ENCODE measurements at regions not wholly inside any gene's neighbourhood (a gene's known extent, or its start where the extent isn't known, plus 50 kb on each side); places are given as distances from the start of the nearest gene placed in this dataset.

- TF ChIP-seq CTCF (IDR thresholded peaks at IDR 0.05; ENCODE audit: borderline replicate concordance, insufficient read depth, low read depth, low read length), result no peak
- no peak overlapping the region for H3K4me3 ChIP-seq (ENCODE audit: low read depth, low read length)
Measured at GRCh38 chr15:96028620-96029019, 301.9 kb upstream of the NR2F2 start.

- TF ChIP-seq CTCF (IDR thresholded peaks at IDR 0.05; ENCODE audit: borderline replicate concordance, insufficient read depth, low read depth, low read length), result no peak
- H3K4me3 ChIP-seq (ENCODE audit: low read depth, low read length), result no peak overlapping the region
Measured at GRCh38 chr15:96029172-96029571, 301.3 kb upstream of the NR2F2 start.

- TF ChIP-seq CTCF (IDR thresholded peaks at IDR 0.05; ENCODE audit: borderline replicate concordance, insufficient read depth, low read depth, low read length), result no peak
- no peak overlapping the region for H3K4me3 ChIP-seq (ENCODE audit: low read depth, low read length)
Measured at GRCh38 chr15:96031426-96032110, 298.9 kb upstream of the NR2F2 start.

DNA sequence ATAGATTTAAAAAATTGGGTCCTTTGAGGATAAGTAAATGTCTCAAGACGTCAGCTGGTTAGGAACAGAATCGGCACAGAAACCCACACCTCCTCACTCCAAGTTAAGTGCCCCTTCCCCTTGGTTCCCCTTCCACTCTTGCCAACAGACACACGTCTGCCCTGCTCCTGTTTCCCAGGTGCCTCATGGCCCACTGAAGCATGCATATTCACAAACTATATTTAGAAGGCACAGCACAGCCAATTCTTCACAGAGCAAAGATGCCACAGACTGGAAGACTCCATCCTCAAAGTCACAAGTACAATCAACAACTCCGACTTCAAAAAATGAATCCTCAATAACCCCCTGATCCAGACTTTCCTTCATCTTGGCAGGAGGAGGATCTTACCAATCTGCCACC, 295.4 kb upstream of the NR2F2 start:
- TF ChIP-seq CTCF (IDR thresholded peaks at IDR 0.05; ENCODE audit: borderline replicate concordance, insufficient read depth, low read depth, low read length), result no peak
- no peak overlapping the region for H3K4me3 ChIP-seq (ENCODE audit: low read depth, low read length)

DNA sequence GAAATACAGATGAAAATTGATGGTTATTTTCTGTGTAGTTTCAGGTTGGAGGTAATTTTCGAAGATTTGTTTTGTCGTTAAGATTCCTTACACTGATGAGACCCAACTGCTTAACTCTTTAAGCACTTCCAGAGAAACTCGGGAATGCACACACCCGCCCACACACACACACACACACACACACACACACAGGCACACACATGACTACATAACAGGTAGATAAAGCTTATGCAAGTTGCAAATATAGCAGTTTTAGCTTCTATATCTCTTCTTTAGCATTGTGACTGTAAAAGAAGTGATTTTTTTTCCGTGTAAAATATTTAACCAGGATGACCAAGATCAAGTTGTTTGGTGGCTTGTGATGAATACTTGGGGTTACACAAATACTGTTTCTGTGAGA, 294.9 kb upstream of the NR2F2 start:
- no peak overlapping the region for H3K4me3 ChIP-seq (ENCODE audit: low read depth, low read length)
- TF ChIP-seq CTCF (IDR thresholded peaks at IDR 0.05; ENCODE audit: borderline replicate concordance, insufficient read depth, low read depth, low read length), result no peak

DNA sequence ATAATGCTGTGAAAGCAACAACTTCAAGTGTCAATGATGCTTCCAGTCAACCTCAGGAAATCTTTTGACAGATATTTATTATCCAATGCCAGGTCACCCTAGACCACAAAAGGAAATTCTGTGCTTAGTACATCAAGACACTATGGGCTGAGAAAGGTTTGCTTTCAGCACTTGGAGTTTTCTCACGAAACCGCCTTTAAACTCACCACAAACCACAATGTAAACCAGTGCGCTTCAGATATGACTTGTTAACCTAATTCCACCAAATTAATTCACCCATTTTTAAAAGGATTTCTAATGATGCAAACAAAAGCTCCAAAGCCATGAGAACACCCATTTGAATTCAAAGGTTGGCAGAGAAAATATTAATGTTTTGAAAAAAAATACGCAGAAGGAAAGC, 292.9 kb upstream of the NR2F2 start:
- H3K4me3 ChIP-seq (ENCODE audit: low read depth, low read length), result no peak overlapping the region
- no peak for TF ChIP-seq CTCF (IDR thresholded peaks at IDR 0.05; ENCODE audit: borderline replicate concordance, insufficient read depth, low read depth, low read length)

DNA sequence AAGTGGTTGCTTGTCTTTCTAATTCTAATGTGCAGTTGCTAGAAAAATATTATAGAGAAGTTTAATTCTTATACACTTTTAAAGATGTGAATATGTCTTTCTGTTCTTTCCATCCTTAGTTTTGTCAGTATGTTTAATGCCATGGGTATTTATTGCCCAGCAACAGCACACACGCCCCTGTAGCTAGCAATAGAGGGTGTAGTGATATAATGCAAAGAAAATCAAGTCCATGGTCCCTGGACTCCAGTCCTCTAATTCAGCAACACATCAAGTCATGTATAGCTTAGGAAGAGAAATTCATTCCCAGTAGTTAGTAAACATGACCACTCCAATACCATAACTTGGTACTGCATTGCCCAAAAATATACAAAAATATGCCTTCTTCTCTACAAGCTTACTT, 292.4 kb upstream of the NR2F2 start:
- no peak for TF ChIP-seq CTCF (IDR thresholded peaks at IDR 0.05; ENCODE audit: borderline replicate concordance, insufficient read depth, low read depth, low read length)

More for the DNA sequence above, 292.4 kb upstream of the NR2F2 start:
- H3K4me3 ChIP-seq (ENCODE audit: low read depth, low read length), result no peak overlapping the region
